Endothelial cell of umbilical vein (primary cell): ENCODE measurements at regions not wholly inside any gene's neighbourhood (a gene's known extent, or its start where the extent isn't known, plus 50 kb on each side); places are given as distances from the start of the nearest gene placed in this dataset.

Experiments
- BruUV-seq: library from RNA; stranded (reverse); fragments of 400-500 nt; replicated peaks from 2 replicates; lab custom pipeline; 2021; lab: Mats Ljungman, UMichigan
- CTCF ChIA-PET: fragments of 300-600, 350-600 bp; sonication (Branson Sonifier 250); formaldehyde crosslinking; loops from one replicate; lab custom pipeline; 2021; ENCODE audit warnings: antibody characterized with exemption, inconsistent platforms; lab: Charles Lee
- POLR2A ChIA-PET: fragments of 300-600, 350-600 bp; sonication (Branson Sonifier 250); formaldehyde crosslinking; loops from one replicate; lab custom pipeline; 2021; ENCODE audit warnings: antibody characterized with exemption, inconsistent platforms; lab: Charles Lee
- DNase-seq: peaks from one replicate; pipeline ENCODE4 v3.0.0-alpha.2; 2011; ENCODE audit warnings: low read depth, low spot score
- FAIRE-seq: peaks from 2 replicates; lab custom pipeline; 2011; peaks lifted over from hg19 to GRCh38; lab: Jason Lieb, UNC
- H2AFZ ChIP-seq: 2 replicates; pipeline ENCODE4 v1.6.0; 2012; ENCODE audit warnings: low read depth, low read length, control low read depth, inconsistent platforms
- H3K27ac ChIP-seq: 2 replicates; pipeline ENCODE4 v1.5.1; 2011; ENCODE audit warnings: low read depth, mild to moderate bottlenecking, control low read depth, low read length, moderate library complexity; ENCODE audit not compliant: insufficient read depth
- H3K27me3 ChIP-seq, 2 experiments: 2 replicates each; pipeline versions ENCODE4 v1.6.0 to v1.6.1; 2011; ENCODE audit warnings: low read length in 2 of 2, mixed read lengths in 1 of 2; ENCODE audit not compliant: control insufficient read depth in 2 of 2, insufficient read depth in 2 of 2
- H3K36me3 ChIP-seq, 2 experiments: 2 replicates in 1 of 2; 3 replicates in 1 of 2; pipeline ENCODE4 v1.5.1; 2011; ENCODE audit warnings: low read length in 2 of 2, mild to moderate bottlenecking in 1 of 2, moderate library complexity in 1 of 2; ENCODE audit not compliant: control insufficient read depth in 2 of 2, insufficient read depth in 2 of 2; ENCODE audit errors: extremely low read depth in 1 of 2
- H3K4me1 ChIP-seq: 3 replicates; pipeline ENCODE4 v1.5.1; 2011; ENCODE audit warnings: mild to moderate bottlenecking, low read length; ENCODE audit not compliant: control insufficient read depth, insufficient read depth; ENCODE audit errors: extremely low read depth
- H3K4me2 ChIP-seq: 2 replicates; pipeline ENCODE4 v1.6.1; 2011; ENCODE audit warnings: low read length, control low read depth, mixed read lengths; ENCODE audit not compliant: insufficient read depth
- H3K4me3 ChIP-seq, 3 experiments: fragments of 200-600 bp in 1 of 3; sonication (generic), shearing (Covaris generic) in 1 of 3; replicated peaks in 1 of 3; 2 replicates each; pipeline ENCODE4 v1.5.1; 2011 to 2016; ENCODE audit warnings: control low read depth in 3 of 3, low read length in 3 of 3, mild to moderate bottlenecking in 2 of 3, inconsistent platforms in 1 of 3, low read depth in 1 of 3, moderate library complexity in 1 of 3; ENCODE audit not compliant: insufficient read depth in 1 of 3
- H3K79me2 ChIP-seq: 2 replicates; pipeline ENCODE4 v1.6.0; 2012; ENCODE audit warnings: low read length, inconsistent platforms; ENCODE audit not compliant: control insufficient read depth, insufficient read depth
- H3K9ac ChIP-seq: replicated peaks from 2 replicates; pipeline ENCODE3; 2011; ENCODE audit warnings: low read length, control low read depth; ENCODE audit not compliant: insufficient read depth; ENCODE audit errors: extremely low read depth
- H3K9me1 ChIP-seq: replicated peaks from 3 replicates; pipeline ENCODE4 v1.6.0; 2011; ENCODE audit warnings: mild to moderate bottlenecking, low read length; ENCODE audit not compliant: control insufficient read depth, insufficient read depth; ENCODE audit errors: extremely low read depth
- H3K9me3 ChIP-seq: replicated peaks from 2 replicates; pipeline ENCODE4 v1.5.1; 2012; ENCODE audit warnings: low read length, inconsistent platforms; ENCODE audit not compliant: control insufficient read depth, insufficient read depth
- H4K20me1 ChIP-seq: replicated peaks from 2 replicates; pipeline ENCODE3; 2011; ENCODE audit warnings: mild to moderate bottlenecking, low read length; ENCODE audit not compliant: control insufficient read depth, insufficient read depth; ENCODE audit errors: extremely low read depth
- FOS ChIP-seq: IDR thresholded peaks from 2 replicates; pipeline ENCODE4 v1.6.1; 2011; ENCODE audit warnings: mild to moderate bottlenecking, low read length, moderate library complexity, borderline replicate concordance; ENCODE audit not compliant: insufficient read depth
- GATA2 ChIP-seq: IDR thresholded peaks from 2 replicates; pipeline ENCODE4 v1.7.0; 2011; ENCODE audit warnings: low read depth, mild to moderate bottlenecking, moderate library complexity, mixed read lengths, low read length; ENCODE audit not compliant: insufficient read length, insufficient read depth
- JUN ChIP-seq: IDR thresholded peaks from 2 replicates; pipeline ENCODE4 v1.6.1; 2011; ENCODE audit warnings: borderline replicate concordance, low read depth; ENCODE audit not compliant: insufficient read length, insufficient read depth
- MYC ChIP-seq: IDR thresholded peaks from one replicate; pipeline ENCODE4 v1.6.1; 2011; ENCODE audit warnings: mild to moderate bottlenecking, low read depth, low read length
- POLR2A ChIP-seq: IDR thresholded peaks from 2 replicates; pipeline ENCODE4 v1.6.1; 2012; ENCODE audit warnings: low read depth, mild to moderate bottlenecking, control low read depth, low read length
- POLR2AphosphoS5 ChIP-seq: IDR thresholded peaks from 2 replicates; pipeline ENCODE4 v1.6.1; 2012; ENCODE audit warnings: low read depth, mild to moderate bottlenecking, control low read depth, low read length, moderate library complexity; ENCODE audit not compliant: insufficient read depth
- dilution Hi-C: fragments of 300-500 bp; cut with MboI; formaldehyde crosslinking; loops from one replicate; pipeline ENCODE4 v1.15.0; 2019; ENCODE audit warnings: low sequenced_read_pairs; ENCODE audit not compliant: extremely low pct_ligation_motif_present
- intact Hi-C: fragments of 100-400 bp; cut with micrococcal nuclease; formaldehyde crosslinking; loops from one replicate; pipeline ENCODE4 v1.10.0; 2022
- TF ChIP-seq, protein P1 (sequence below), 2 donors: IDR thresholded peaks; 1 replicate in 1 of 2; 2 replicates in 1 of 2; pipeline ENCODE4 v1.5.1; 2011; ENCODE audit warnings: low read length in 2 of 2, mild to moderate bottlenecking in 2 of 2, moderate library complexity in 2 of 2, control low read depth in 1 of 2, inconsistent platforms in 1 of 2, low read depth in 1 of 2; ENCODE audit not compliant: insufficient read depth in 1 of 2; ENCODE audit errors: extremely low read depth in 1 of 2
- TF ChIP-seq, protein P2 (sequence below): IDR thresholded peaks from 2 replicates; pipeline ENCODE4 v1.6.1; 2011; ENCODE audit not compliant: insufficient read depth, insufficient read length

DNA sequence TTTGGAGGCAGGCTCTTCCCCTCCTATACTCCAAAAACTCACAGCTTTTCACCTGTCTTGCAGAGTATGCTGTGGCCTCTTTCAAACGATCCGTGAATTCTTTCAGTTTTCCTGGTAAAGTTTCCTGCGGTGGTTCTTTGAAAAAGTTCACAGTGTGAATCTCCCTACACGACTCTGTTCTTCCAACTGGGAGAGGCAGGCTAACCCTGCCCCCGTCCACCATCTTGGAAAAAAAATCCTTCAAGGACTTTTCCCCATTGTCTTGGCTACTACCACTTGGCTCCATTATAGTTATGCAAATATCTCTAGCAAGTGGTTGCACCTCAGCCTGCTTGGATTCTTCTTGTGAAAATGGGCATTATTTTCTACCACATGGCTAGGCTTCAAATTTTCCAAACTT, 382.6 kb downstream of the AGTPBP1 start:
- Histone ChIP-seq H4K20me1 (no peaks in the 10 kb centered on the region), H3K9ac (no peak overlapping the region), H3K9me3 (no peaks in the 10 kb centered on the region), H3K36me3 (no peaks in the 10 kb centered on the region), H2AFZ (no peak overlapping the region), H3K4me3 (no peak overlapping the region), H3K4me2 (no peak overlapping the region), H3K27me3 (no peaks in the 10 kb centered on the region), H3K4me1 (no peaks in the 10 kb centered on the region), H3K27ac (no peak overlapping the region), H3K9me1 (no peaks in the 10 kb centered on the region), H3K79me2 (no peaks in the 10 kb centered on the region)
- intact Hi-C loops (no loop called here), dilution Hi-C loops (no loop called here)
- BruUV-seq: no TSS peak
- FAIRE-seq (no peak), DNase-seq (no peak)
- ChIA-PET CTCF (interaction anchor here (1.1 kb wide), 1 partner anchor 10 kb away, joined by 3 read pairs; no protein-coding TSS in a partner anchor), POLR2A (no interaction called here)
- TF ChIP-seq, protein P1, sequence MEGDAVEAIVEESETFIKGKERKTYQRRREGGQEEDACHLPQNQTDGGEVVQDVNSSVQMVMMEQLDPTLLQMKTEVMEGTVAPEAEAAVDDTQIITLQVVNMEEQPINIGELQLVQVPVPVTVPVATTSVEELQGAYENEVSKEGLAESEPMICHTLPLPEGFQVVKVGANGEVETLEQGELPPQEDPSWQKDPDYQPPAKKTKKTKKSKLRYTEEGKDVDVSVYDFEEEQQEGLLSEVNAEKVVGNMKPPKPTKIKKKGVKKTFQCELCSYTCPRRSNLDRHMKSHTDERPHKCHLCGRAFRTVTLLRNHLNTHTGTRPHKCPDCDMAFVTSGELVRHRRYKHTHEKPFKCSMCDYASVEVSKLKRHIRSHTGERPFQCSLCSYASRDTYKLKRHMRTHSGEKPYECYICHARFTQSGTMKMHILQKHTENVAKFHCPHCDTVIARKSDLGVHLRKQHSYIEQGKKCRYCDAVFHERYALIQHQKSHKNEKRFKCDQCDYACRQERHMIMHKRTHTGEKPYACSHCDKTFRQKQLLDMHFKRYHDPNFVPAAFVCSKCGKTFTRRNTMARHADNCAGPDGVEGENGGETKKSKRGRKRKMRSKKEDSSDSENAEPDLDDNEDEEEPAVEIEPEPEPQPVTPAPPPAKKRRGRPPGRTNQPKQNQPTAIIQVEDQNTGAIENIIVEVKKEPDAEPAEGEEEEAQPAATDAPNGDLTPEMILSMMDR (IDR thresholded peaks at IDR 0.05; ENCODE audit: extremely low read depth in 1 of 2, insufficient read depth in 1 of 2, low read depth in 1 of 2, low read length in 2 of 2): no peak
- TF ChIP-seq, protein P2, sequence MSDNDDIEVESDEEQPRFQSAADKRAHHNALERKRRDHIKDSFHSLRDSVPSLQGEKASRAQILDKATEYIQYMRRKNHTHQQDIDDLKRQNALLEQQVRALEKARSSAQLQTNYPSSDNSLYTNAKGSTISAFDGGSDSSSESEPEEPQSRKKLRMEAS: no peak
- TF ChIP-seq POLR2AphosphoS5 (no peak), MYC (no peak), POLR2A (no peak), JUN (no peak), FOS (no peak), GATA2 (no peak)
